GM12874 (cell line): ENCODE measurements at regions not wholly inside any gene's neighbourhood (a gene's known extent, or its start where the extent isn't known, plus 50 kb on each side); places are given as distances from the start of the nearest gene placed in this dataset.

Experiments used
- CTCF ChIP-seq: IDR thresholded peaks from 2 replicates; pipeline ENCODE4 v1.5.1; 2011; ENCODE audit warnings: low read depth, mild to moderate bottlenecking, control low read depth, low read length, moderate library complexity; ENCODE audit not compliant: insufficient read depth

GRCh38 chr12:77686760-77687159, 143.9 kb upstream of the NAV3 start:
- TF ChIP-seq CTCF = no peak

GRCh38 chr12:77685901-77686300, 144.8 kb upstream of the NAV3 start:
- no peak for TF ChIP-seq CTCF

GRCh38 chr12:77685112-77685511, 145.6 kb upstream of the NAV3 start:
- peak; percentile 56 for TF ChIP-seq CTCF

GRCh38 chr12:77682488-77682887, 148.2 kb upstream of the NAV3 start:
- TF ChIP-seq CTCF = no peak

- no peak for TF ChIP-seq CTCF
Measured at GRCh38 chr12:77681726-77682125, 149.0 kb upstream of the NAV3 start.

GRCh38 chr12:77679686-77680085, 151.0 kb upstream of the NAV3 start:
- no peak for TF ChIP-seq CTCF

- TF ChIP-seq CTCF = no peak
Measured at GRCh38 chr12:77678621-77679020, 152.1 kb upstream of the NAV3 start.

- TF ChIP-seq CTCF = no peak
Measured at GRCh38 chr12:77667101-77667500, 163.6 kb upstream of the NAV3 start.
